HG03025 (cell line): ENCODE measurements at regions not wholly inside any gene's neighbourhood (a gene's known extent, or its start where the extent isn't known, plus 50 kb on each side); places are given as distances from the start of the nearest gene placed in this dataset.

Source experiments
- ATAC-seq: cut with Tn5 transposase; IDR thresholded peaks from one replicate; pipeline ENCODE4 v1.9.1; 2021; ENCODE audit warnings: mild to moderate bottlenecking, moderate library complexity; ENCODE audit not compliant: unreplicated experiment, low FRiP score

- no peak for ATAC-seq
Measured at GRCh38 chr20:41952166-41952565, 334.0 kb upstream of the CHD6 start.

GRCh38 chr20:41951615-41952014, 333.4 kb upstream of the CHD6 start:
- ATAC-seq = no peak

- no peak for ATAC-seq
Measured at GRCh38 chr20:41939659-41940058, 321.5 kb upstream of the CHD6 start.

GRCh38 chr20:41938353-41938752, 320.2 kb upstream of the CHD6 start:
- ATAC-seq = no peak

- ATAC-seq = no peak
Measured at GRCh38 chr20:41935259-41935791, 317.1 kb upstream of the CHD6 start.

- no peak for ATAC-seq
Measured at GRCh38 chr20:41932431-41932830, 314.3 kb upstream of the CHD6 start.

GRCh38 chr20:41927655-41928054, 309.5 kb upstream of the CHD6 start:
- ATAC-seq = no peak

- ATAC-seq = no peak
Measured at GRCh38 chr20:41927189-41927588, 309.0 kb upstream of the CHD6 start.

- ATAC-seq = no peak
Measured at GRCh38 chr20:41925476-41925875, 307.3 kb upstream of the CHD6 start.

GRCh38 chr20:41923624-41924023, 305.4 kb upstream of the CHD6 start:
- no peak for ATAC-seq

- no peak for ATAC-seq
Measured at GRCh38 chr20:41913146-41913545, 295.0 kb upstream of the CHD6 start.

GRCh38 chr20:41910558-41910957, 292.4 kb upstream of the CHD6 start:
- ATAC-seq = no peak

GRCh38 chr20:41905199-41905598, 287.0 kb upstream of the CHD6 start:
- no peak for ATAC-seq

GRCh38 chr20:41903586-41903985, 285.4 kb upstream of the CHD6 start:
- ATAC-seq = no peak

GRCh38 chr20:41902346-41902745, 284.2 kb upstream of the CHD6 start:
- ATAC-seq = no peak

GRCh38 chr20:41900201-41900691, 282.1 kb upstream of the CHD6 start:
- ATAC-seq = no peak

GRCh38 chr20:41897708-41898107, 279.5 kb upstream of the CHD6 start:
- ATAC-seq = no peak

GRCh38 chr20:41895241-41896032, 277.3 kb upstream of the CHD6 start:
- ATAC-seq = no peak

GRCh38 chr20:41894255-41894963, 276.2 kb upstream of the CHD6 start:
- ATAC-seq = no peak

- no peak for ATAC-seq
Measured at GRCh38 chr20:41892031-41892430, 273.9 kb upstream of the CHD6 start.

- no peak for ATAC-seq
Measured at GRCh38 chr20:41889844-41890224, 271.7 kb upstream of the CHD6 start.
